ENCODE measurements at regions not wholly inside any gene's neighbourhood (a gene's known extent, or its start where the extent isn't known, plus 50 kb on each side); places are given as distances from the start of the nearest gene placed in this dataset.

- no peak overlapping the region for H3K9ac ChIP-seq
- H2AFZ ChIP-seq, result no peak overlapping the region
- H3K4me1 ChIP-seq, result no peaks in the 10 kb centered on the region
These were observed 402.9 kb downstream of the PCDH18 start for GRCh38 chr4:137129441-137129840.

DNA sequence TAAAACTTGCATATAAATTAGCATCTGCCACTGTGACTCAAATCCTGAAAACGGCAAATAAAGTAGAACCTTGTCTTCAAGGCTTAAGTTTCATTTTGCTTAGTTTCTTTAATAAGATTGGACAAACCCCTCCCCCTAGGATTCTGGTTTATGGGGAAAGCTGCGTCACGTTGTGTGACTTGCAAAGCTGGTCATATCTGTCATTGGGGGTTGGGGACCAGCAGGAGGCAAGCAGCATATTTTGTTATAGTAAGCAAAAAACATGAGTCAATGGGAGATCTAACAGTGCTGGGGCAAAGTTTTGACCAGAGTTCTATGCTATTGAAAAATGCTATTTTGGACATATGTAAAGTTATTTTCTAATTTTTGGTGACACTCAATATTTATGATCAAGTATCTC lies 407.3 kb downstream of the PCDH18 start:
- Histone ChIP-seq H3K9ac (no peak overlapping the region), H3K79me2 (no peaks in the 10 kb centered on the region), H3K4me3 (ENCODE audit: low read depth, low read length) (no peak overlapping the region)

More at GRCh38 chr4:137129441-137129840, 402.9 kb downstream of the PCDH18 start:
- TF ChIP-seq CTCF (IDR thresholded peaks at IDR 0.05), result no peak
- no peak overlapping the region for H3K27ac ChIP-seq
- no peak overlapping the region for H3K4me3 ChIP-seq (ENCODE audit: low read depth, low read length)
- H3K36me3 ChIP-seq (ENCODE audit: control insufficient read depth, insufficient read depth, low read length), result no peaks in the 10 kb centered on the region
- H3K4me2 ChIP-seq (ENCODE audit: low read length), result no peak overlapping the region
- H3K27me3 ChIP-seq (ENCODE audit: control insufficient read depth, insufficient read depth, low read length), result no peaks in the 10 kb centered on the region
- H3K9me3 ChIP-seq (ENCODE audit: control insufficient read depth, low read length), result no peaks in the 10 kb centered on the region
- H3K79me2 ChIP-seq, result no peaks in the 10 kb centered on the region

DNA sequence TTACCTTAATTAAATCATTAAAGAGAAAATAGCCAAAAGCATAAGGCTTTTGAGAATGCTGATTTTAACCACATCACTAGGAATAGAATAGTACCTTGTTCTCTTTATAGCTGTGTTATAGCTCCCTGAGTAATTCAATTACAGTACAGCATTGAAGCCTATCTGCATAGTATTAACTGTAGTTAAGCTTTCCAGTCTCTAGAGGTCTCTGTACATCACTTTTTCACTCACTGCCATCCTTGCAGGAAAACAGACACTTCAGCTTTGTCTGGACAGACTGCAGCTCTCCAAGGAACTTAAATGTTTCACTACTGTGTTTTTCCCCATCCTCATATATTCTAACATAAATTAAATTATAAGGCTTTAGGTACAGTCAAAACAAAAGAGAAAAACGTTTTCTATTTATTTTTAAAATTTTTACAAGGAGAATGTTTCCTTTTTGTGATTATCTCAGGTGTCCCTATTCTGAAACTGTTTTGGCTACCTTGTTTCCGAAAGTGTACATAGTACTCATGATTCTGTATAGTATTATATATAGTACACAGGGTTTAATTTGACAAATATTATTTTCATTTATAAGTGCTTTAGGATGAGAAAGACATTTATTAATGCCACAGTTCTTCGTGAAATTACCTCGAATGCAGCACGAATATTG lies 407.9 kb downstream of the PCDH18 start:
- no peaks in the 10 kb centered on the region for H3K36me3 ChIP-seq (ENCODE audit: control insufficient read depth, insufficient read depth, low read length)
- TF ChIP-seq CTCF (IDR thresholded peaks at IDR 0.05), result no peak
- H3K27ac ChIP-seq, result no peak overlapping the region
- H2AFZ ChIP-seq, result no peak overlapping the region
- H3K27me3 ChIP-seq (ENCODE audit: control insufficient read depth, insufficient read depth, low read length), result no peaks in the 10 kb centered on the region
- H3K4me1 ChIP-seq, result no peaks in the 10 kb centered on the region
- no peak overlapping the region for H3K9ac ChIP-seq
- H3K9me3 ChIP-seq (ENCODE audit: control insufficient read depth, low read length), result no peaks in the 10 kb centered on the region
- H3K4me3 ChIP-seq (ENCODE audit: low read depth, low read length), result no peak overlapping the region
- H3K79me2 ChIP-seq, result no peaks in the 10 kb centered on the region
- H3K4me2 ChIP-seq (ENCODE audit: low read length), result peak overlapping the region; percentile 5

More for the DNA sequence above, 407.3 kb downstream of the PCDH18 start:
- Histone ChIP-seq H3K4me2 (ENCODE audit: low read length) (peak overlapping the region; percentile 5), H3K27ac (no peak overlapping the region), H3K4me1 (no peaks in the 10 kb centered on the region), H3K27me3 (ENCODE audit: control insufficient read depth, insufficient read depth, low read length) (no peaks in the 10 kb centered on the region), H2AFZ (no peak overlapping the region), H3K9me3 (ENCODE audit: control insufficient read depth, low read length) (no peaks in the 10 kb centered on the region), H3K36me3 (ENCODE audit: control insufficient read depth, insufficient read depth, low read length) (no peaks in the 10 kb centered on the region)
- TF ChIP-seq CTCF (IDR thresholded peaks at IDR 0.05), result no peak

DNA sequence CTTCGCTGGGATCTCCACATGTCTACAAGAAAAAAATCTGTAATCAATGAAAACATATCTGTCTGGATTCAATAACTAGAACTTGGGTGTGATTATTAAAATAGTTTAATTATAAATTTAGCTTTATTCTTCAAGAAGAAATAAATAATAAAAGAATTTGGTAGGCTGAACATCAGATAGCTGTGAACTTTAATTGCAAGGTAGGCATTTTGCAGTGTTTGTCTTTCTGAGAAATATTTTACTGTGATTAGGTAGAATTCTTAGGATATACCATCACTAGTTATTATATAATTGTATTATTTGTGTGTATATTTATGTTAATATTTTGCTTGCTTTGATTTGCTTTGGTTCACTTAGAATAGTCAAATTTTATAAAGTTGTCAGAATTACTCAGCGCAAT lies 409.4 kb downstream of the PCDH18 start:
- H3K4me3 ChIP-seq (ENCODE audit: low read depth, low read length), result no peak overlapping the region
- no peak overlapping the region for H3K9ac ChIP-seq
- H2AFZ ChIP-seq, result no peak overlapping the region
- H3K4me2 ChIP-seq (ENCODE audit: low read length), result no peak overlapping the region
- no peaks in the 10 kb centered on the region for H3K36me3 ChIP-seq (ENCODE audit: control insufficient read depth, insufficient read depth, low read length)
- no peaks in the 10 kb centered on the region for H3K4me1 ChIP-seq
- H3K9me3 ChIP-seq (ENCODE audit: control insufficient read depth, low read length), result no peaks in the 10 kb centered on the region
- no peak for TF ChIP-seq CTCF (IDR thresholded peaks at IDR 0.05)
- H3K79me2 ChIP-seq, result no peaks in the 10 kb centered on the region
- H3K27me3 ChIP-seq (ENCODE audit: control insufficient read depth, insufficient read depth, low read length), result no peaks in the 10 kb centered on the region
- no peak overlapping the region for H3K27ac ChIP-seq

GRCh38 chr4:137116144-137116543 lies 416.1 kb downstream of the PCDH18 start:
- Histone ChIP-seq H3K27me3 (ENCODE audit: control insufficient read depth, insufficient read depth, low read length) (no peaks in the 10 kb centered on the region), H3K9ac (no peak overlapping the region), H3K27ac (no peak overlapping the region), H3K4me1 (no peaks in the 10 kb centered on the region), H3K9me3 (ENCODE audit: control insufficient read depth, low read length) (no peaks in the 10 kb centered on the region), H3K36me3 (ENCODE audit: control insufficient read depth, insufficient read depth, low read length) (no peaks in the 10 kb centered on the region), H3K79me2 (no peaks in the 10 kb centered on the region), H2AFZ (no peak overlapping the region), H3K4me2 (ENCODE audit: low read length) (no peak overlapping the region), H3K4me3 (ENCODE audit: low read depth, low read length) (no peak overlapping the region)
- no peak for TF ChIP-seq CTCF (IDR thresholded peaks at IDR 0.05)

Data from parathyroid adenoma (tissue), 2 donors.